NCI-H2081 treated with DMSO at 0.1 percent for 48 hours (cell line): ENCODE measurements at regions not wholly inside any gene's neighbourhood (a gene's known extent, or its start where the extent isn't known, plus 50 kb on each side); places are given as distances from the start of the nearest gene placed in this dataset.
"Not testable (repeated sequence)": the region's sequence is repeated elsewhere in the genome, so short reads cannot be mapped to it uniquely, and the experiment has no call there.

Experiments used
- DNase-seq: peaks from one replicate; lab custom pipeline; 2025; lab: John Stamatoyannopoulos, UW

DNA sequence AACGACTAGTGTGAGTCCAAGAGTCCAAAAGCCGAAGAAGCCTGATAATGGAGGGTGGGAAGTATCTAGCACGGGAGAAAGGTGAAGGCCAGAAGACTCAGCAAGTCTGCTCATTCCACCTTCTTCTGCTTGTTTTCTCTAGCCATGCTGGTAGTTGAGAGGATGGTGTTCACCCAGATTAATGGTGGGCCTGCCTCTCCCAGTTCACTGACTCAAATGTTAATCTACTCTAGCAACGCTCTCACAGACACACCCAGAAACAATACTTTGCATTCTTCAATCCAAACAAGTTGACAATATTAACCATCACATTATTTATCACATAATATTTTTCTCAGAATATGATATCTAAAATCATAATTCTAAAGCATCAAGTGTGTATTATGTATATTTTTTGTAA lies 1055.1 kb upstream of the PCDH10 start:
- DNase-seq: no peak

DNA sequence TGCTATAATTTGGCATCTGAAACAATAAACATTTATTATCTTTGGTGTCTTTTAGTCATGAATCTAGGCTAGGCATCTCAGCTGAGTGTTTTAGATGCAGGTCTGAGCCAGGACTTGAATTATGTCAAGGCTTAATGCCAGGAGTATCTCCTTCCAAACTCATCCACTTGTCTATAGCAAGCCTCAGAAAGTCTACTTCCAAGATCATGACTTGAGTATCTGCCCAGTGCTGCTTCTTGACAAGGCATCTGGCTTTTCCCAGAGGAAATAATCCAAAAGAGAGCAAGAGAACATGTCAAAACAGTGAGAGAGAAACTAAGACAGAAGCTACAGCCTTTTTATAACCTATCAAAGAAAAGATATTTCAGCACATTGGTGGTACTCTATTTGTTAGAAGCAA lies 1052.1 kb upstream of the PCDH10 start:
- DNase-seq: no peak

DNA sequence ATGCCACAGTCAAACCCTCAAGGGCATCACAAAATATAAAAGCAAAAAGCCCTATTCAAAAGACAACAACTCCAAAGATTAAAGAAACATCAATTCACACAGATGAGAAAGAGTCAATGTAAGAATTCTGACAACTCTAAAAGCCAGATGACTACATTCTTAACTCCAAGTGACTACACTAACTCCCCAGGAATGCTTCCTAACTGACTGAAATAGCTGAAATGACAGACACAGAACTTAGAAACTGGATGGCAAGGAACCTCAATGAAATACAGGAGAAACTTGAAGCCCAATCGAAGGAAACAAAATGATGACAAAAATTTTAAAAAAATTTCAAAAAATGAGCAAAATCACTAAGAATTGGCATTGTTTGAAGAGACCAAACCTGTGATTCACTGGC lies 1047.6 kb upstream of the PCDH10 start:
- DNase-seq: no peak

DNA sequence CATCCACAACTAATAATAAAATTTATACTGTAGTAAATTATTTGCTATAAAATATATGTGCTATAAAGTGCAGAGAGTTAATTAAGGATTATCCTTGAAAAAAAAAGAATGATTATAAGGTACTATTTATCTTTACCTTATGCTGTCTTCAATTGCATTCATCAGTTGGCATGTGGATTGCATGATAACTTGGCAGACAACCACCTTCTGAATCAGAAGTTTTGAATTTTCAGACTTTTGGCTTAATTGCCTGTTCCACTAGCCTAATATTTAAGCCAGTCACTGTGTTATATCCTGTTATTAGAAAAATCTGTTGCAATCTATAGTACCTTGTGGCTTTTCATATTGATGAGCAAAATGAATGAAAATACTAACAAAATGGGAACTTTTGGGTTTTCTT lies 1040.3 kb upstream of the PCDH10 start:
- no peak for DNase-seq

DNA sequence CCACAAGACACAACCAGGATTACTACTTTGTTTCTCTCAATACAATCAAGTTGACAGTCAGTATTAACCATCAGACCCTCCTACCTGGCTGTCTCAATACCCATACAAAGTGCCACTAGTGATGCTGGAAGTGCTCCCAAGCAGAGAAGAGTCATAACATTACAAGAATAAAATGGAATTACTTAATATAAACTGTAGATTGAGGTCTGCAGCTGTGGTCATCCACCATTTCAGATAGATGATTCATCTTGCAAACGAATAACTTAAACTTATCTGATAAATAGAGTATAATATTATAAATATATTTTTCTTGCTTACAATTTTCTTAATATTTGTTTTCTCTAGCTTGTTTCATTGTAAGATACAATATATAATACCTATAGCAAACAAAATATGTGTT lies 1034.2 kb upstream of the PCDH10 start:
- no peak for DNase-seq

DNA sequence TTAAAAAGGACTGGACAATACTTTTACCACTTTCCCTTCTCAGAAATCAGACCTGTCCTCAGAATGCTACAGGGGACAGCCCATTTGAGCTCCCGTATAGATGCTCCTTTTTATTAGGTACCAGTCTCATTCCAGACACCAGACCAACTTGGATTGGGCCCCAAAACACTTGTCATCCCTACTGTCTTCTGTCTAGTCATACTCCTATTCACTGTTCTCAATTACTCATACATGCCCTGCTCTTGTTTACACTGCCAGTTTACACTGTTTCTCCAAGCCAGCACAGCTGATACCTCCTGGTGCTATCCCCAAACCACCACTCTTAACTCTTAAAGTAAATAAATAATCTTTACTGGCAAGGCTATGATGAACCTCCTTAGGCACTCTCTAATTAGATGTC lies 1026.4 kb upstream of the PCDH10 start:
- not testable (repeated sequence) for DNase-seq

DNA sequence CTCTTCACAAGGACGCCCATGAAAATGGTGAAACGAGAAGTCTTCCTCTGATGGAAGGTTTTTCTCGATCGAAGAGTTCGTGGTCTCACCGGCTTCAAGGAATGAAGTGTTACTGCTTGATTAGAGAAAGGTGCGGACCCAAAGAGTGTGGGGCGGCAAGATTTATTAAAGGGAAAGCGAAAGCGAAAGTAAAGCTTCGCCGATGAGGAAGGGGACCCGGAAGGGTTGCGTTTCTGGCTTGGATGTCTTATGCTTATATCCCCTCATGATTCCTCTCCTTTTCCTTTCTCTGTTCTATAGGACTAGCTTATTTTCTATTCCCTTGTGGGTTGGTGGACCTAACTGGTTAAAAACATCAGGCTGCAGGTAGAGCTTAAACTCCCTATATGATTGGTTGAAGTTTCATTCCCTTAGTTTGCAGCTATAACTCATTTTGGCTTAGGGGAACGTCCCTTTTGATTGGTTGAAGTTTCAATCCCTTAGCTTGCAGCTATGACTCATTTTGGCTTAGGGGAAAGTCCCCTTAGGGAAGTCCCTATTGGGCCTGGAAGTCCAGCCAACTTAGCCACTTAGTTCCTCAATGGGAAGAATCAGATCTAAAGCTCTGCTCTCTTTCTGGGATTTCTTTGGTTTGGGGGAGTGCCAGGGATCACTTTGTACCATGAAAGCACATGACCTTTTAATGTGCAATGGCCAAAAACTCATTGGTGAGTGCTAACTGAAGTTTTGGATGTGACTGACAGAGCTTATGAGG lies 1025.0 kb upstream of the PCDH10 start:
- DNase-seq: no peak

DNA sequence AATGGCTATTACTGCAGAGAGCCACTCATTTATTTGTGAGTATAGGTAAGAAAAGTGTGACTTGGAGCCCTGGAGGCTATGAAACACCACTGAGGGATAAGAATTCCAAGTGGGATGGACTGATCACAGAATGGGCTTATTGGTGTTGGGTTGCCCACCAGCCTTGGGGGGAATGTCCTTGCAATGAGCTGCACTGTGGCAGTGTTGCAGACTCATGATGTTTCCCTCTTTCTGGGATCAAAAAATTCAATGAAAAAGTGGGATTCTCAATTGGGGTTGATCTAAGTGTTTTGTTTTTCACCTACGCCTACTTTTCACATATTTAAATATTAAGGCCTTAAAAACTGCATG lies 1024.5 kb upstream of the PCDH10 start:
- DNase-seq: no peak

DNA sequence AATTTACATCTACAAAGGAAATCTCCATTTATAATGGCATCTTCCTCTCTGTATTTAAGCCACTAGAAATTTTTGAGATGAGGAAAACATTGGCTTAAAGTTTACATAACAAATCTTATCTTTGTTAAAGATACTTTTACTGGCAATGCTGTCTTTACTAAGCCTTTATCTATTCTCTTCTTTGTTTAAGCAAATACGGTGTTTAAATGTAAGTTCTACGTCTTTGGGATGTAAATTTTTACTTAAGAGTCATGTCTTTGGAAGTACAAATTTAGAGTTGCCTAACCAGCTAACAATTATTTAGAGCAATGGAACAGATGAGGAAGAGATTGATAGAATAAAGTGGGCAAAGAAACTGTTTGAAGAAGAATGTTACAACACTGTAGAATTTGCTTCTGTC lies 1024.0 kb upstream of the PCDH10 start:
- no peak for DNase-seq

DNA sequence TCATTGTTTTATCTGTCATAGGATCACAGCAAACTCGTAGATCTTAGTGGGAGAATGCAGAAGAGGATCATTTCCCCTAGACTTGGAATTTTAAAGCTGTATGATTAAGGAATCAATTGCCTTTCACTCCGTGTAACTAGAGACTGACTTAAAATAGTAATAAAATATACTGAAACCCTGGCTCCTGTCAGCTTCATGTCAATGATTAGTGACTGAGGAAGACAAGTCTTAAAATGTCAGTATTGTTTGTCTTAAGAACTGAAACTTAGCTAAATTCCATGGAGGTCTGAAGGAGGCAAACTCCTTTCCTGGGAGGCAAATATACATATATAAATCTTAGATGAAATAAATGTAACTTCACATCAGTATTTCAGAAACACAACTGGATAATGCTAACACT lies 1016.7 kb upstream of the PCDH10 start:
- no peak for DNase-seq

DNA sequence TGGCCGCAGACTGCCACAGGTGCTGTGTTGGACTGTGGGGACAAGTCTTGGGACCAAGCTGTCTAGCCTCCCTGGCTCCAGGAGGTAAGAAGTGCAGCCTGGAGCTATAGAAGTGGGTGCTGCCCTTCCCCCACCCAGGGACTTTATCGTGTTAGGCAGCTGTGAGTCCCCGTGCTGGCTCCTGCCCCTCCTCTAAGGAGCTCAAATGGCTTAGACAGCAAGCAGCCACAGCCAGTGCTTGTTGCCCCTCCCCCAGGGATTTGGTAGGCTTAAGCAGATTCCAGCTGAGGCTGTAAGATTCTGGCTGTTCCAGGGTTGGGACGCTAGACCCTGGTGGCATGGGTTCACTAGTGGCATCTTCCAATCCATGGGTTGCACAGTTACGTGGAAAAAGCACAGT lies 979.4 kb upstream of the PCDH10 start:
- no peak for DNase-seq

DNA sequence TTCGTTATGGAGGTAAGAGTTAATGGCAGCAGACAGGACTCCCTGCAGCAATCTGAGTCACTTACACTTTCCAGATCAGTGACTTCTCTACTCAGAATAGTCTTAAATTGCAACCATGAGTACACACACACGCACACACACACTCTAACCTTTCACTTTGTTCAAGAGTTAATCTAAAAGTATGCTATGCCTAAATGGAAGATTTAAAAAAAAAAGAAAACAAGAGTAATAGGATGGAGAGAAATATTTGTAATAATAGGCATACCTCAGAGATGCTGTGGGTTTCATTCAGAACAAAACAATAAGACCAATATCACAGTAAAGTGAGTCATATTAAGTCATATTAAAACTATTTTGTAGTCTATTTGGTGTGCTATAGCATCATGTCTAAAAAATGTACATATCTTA lies 969.1 kb upstream of the PCDH10 start:
- DNase-seq: no peak

DNA sequence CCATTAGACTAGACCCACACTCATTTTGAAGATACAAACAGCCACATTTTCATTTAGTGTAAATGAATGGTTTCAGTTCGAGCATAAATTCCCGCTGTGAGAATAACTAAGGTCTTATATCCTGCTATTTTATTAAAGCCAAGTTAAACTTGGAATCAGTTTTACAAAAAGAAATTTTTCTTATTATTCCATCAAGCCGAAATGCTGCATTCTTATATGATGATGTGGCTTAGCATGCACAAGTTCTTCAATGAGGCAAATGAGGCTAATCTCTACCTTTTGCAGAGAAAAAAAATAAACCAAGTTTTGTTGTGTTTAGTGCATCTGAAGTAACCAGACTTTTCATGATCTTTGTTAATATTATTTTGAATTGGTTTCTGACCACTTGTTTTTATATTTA lies 953.9 kb upstream of the PCDH10 start:
- DNase-seq: no peak

DNA sequence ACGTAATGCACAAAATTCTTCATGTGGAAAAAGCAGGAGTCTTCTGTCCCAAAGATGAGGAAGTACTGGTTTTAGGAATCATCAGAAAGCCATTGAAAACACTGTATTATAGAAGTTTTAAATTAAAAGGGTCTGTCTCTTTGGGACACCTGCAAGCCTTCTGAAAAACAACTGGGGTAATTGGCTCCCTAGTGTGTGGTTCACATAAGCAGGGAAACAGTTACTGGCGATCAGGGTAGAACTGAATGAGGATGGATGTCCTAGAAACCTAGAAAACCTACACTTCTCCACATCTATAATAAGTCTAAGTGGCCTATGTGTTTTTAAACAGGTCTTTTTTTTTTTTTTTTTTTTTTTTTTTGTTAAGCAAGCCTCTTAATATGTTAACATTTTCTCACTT lies 945.5 kb upstream of the PCDH10 start:
- DNase-seq: no peak

DNA sequence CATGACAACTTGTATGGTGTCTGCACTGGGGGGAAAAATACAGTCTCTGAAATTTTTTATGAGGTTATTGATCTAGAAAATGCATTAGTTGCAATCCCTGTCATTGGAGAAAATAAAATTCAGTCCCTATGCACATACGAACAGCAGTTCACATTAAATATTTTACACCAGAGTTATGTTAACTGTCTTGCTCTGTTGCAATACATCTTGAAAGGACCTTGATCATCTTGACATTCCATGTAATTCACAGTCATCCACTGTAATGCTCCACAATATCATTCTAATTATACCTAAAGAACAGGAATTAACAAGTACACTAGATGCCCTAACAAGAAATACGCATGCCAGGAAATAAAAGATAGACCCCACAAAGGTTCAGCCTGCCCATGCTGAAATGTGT lies 934.6 kb upstream of the PCDH10 start:
- no peak for DNase-seq

DNA sequence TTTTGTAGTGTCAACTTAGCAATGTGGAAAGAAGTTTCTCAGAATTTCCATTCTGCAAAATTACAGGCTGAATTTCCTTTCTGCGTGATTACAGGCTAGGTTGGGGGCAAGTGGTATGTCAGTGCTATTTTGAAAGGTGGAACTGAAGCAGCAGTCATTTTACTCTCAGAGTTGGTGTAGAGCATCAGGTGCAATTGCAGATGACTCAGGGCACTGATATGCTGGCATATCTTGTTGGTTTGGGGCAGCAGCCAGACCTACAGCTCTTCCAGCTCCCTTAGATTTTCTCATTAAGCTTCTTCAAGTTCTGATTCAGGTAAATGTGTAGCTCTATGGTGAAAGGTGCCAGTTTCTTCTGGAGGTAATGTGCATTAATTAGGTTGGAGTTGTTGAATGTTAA lies 930.7 kb upstream of the PCDH10 start:
- no peak for DNase-seq

DNA sequence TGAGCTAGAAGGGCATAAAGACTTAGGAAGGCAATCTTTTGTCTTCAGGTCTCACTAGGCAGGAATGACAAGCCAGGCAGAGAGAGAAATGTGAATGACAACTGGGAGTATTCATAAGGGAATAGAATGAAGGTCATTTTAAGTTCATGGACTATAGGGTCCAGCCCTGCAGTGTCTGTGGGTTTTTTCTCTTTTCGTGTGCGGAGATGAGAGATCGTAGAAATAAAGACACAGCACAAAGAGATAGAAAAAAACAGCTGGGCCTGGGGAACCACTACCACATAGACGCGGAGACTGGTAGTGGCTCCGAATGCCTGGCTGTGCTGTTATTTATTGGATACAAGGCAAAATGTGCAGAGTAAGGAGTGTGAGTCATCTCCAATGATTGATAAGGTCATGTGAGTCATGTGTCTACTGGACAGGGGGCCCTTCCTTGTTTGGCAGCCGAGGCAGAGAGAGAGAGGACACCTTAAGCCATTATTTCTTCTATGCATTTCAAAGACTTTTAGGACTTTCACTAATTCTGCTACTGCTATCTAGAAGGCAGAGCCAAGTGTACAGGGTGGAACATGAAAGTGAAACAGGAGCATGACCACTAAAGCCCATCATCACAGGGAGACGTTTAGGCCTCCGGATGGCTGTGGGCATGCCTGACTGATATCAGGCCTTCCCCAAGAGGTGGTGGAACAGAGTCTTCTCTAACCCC lies 921.8 kb upstream of the PCDH10 start:
- no peak for DNase-seq

DNA sequence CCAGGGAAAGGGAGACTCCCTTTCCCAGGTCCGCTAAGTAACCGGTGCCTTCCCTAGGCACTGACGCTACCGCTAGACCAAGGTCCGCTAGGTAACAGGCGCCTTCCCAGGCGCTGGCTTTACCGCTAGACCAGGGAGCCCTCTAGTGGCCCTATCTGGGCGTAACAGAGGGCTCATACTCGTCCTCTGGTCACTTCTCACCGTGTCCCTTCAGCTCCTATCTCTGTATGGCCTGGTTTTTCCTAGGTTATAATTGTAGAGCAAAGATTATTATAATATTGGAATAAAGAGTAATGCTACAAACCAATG lies 921.3 kb upstream of the PCDH10 start:
- not testable (repeated sequence) for DNase-seq

DNA sequence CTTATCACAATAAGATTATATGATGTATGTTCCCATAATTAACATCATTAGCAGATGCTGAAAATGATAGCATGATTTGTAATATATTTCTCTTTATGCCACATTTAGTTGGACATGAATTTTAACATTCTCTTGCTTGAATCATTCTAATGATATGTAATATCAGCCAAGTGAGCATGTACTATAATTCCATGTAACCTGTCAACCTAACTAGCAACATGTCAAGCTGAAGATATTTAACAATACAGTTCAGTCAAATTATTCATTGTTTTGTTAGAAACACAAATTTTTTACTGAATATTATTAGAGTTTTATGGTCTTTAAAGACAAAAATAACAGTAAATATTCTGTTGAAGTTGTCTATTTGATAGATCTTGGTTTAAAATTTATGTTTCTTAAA lies 920.4 kb upstream of the PCDH10 start:
- no peak for DNase-seq

DNA sequence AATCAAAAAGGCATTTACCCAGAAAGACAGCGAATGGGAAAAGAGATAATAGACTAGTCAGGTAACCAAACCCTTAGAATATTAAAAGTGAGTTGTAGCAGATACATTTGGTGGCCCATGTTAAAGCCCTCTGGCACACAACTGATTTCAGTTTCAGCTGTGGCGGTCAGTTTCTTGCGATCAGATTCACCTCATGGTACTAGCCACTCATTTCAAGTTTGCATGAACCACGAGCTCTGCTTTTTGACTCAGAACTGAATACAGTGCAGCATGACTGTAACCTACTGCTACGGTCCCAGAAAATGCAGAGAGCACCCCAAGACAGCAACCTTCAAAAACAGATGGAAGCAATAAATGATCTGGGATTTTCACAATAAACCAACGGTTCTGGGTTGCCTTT lies 919.1 kb upstream of the PCDH10 start:
- no peak for DNase-seq

DNA sequence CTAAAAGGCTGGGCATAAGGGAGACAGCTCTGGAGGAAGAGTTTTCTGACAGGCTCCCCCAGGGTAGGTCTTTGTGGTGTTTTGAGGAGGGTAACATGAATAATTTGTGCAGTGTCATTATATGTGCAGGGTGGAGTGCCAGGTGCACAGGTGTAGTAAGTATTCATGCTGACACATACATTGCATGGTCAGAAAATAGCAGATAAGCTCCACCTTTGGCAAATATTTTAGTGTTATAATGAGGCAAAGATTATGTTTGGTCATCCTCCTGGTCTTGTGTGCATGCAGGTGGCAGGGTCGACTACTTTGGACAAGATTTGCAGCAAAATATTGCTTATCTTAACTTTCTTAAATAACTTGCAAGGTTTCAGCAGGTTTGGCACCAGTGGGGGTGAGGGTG lies 910.4 kb upstream of the PCDH10 start:
- no peak for DNase-seq

DNA sequence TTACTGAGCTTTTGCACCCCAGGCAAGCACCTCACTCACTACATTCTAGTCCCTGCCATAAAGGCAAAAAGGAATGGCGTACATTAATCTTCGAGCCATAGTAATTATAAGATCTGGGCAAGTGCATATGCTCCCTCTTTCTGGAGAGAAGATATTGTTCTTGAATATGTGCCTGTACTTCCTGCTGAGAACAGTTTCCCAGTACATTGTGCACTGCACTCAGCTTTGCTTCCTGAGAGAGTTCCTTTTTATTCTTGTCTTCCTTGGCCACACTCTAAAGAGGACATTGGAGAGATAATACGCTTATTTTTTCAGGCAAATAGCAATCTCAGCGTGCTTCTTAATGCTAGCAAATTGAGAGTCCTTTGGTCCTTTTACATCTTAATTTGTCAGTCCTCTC lies 909.0 kb upstream of the PCDH10 start:
- DNase-seq: no peak

DNA sequence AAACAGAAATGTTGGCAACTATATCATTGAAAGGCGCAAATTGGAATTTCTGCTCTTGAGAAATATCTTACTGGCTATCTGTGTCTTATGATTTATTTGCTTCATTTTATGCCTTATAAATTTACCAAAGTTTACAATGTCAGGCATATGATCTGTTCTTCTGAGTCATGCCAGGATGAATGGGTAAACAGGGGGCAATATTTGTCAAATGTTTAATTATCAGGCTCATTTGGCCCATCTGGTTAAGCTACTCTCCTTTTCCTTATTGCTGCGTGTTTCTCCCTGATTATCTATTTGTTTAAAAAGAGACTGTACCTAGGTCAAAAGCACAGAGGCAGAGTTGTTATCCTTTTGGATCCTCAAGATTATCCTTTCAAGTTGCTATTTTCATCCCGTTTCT lies 903.8 kb upstream of the PCDH10 start:
- DNase-seq: no peak

DNA sequence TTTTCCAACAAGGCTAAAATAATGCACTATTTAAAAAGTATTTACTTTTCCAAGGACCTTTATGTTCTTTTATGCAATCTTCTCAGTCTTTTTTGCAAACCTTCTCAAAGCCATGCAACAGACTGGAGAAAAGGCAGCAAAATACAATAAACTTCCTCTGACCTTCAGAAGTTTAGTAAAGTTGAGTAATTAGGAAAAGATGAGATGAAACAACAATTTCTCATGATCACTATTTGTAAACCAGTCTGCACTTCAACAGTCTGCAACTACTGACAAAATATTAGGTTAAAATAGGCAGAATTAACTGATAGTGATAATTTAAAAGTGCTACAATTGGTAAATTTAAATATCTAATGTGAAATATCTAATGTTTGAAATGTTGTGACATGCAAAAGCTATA lies 884.9 kb upstream of the PCDH10 start:
- DNase-seq: no peak
